GM21825 (cell line): ENCODE measurements at regions not wholly inside any gene's neighbourhood (a gene's known extent, or its start where the extent isn't known, plus 50 kb on each side); places are given as distances from the start of the nearest gene placed in this dataset.
"Not testable (repeated sequence)": the region's sequence is repeated elsewhere in the genome, so short reads cannot be mapped to it uniquely, and the experiment has no call there.

Source experiments
- ATAC-seq: cut with Tn5 transposase; IDR thresholded peaks from one replicate; pipeline ENCODE4 v1.9.1; 2021; ENCODE audit warnings: mild to moderate bottlenecking, moderate library complexity; ENCODE audit not compliant: unreplicated experiment

DNA sequence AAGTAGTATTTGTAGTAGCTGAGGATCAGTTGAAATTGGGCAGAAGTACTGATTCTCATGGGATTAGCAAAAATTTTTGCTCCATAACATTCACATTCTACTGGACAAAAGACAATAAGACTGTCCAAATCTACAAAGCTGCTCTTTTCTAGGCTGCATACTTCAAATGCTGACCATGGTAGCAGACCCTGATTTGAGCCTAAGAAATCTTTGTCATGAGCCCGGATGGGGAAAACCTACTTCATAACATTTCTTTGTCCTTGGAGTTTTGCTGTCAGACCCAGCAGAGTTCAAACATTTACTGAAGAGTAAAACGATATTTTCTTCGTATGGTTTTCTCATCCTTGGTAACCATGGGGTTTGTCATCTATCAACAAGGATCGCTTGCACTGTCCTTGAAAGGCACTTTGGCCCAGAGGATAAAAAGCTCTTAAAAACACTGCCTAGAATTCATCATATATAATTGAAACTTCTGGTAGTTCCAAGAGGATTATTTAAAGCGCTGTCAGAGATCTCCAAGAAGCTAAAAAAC lies 216.9 kb downstream of the CAVIN4 start:
- ATAC-seq = no peak

DNA sequence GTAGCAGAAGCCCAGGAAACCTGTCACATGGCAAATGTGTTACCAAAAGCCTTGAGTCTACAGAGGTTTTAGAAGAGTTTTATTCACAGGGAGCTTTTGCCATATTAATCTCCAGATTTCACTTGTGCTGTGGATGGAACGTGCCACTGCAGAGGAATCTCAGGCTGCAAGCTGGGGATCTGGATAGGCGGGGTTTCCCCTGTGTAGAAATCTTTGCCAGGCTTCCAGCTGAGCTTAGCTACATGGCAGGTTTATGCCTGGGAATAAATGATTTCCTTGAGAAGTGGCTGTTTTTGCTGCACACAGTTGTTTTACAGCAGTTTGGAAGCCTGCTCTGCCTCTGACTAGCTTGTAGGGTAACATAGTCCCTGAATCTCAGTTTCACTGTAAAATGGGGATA lies 224.6 kb upstream of the PLPPR1 start:
- no peak for ATAC-seq

DNA sequence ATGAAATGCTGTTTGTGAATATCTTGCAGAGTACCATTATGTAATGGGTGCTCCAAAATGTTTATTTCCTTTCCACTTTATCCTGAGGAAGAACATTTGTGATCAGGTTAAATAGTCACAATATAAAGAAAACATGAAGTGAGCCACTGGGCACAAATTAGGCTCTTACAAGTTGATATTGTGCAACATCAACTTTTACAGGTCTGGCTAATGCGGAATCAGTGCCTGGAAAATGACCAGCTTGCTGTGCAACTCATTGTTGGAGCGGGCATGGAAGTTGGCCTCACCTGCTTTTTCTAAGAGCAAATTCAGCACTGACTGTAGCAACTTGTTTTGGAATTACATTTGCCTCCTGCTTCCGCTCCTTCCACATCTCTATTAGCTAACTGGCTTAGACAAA lies 216.9 kb upstream of the PLPPR1 start:
- no peak for ATAC-seq

- ATAC-seq = no peak
Measured at GRCh38 chr9:100813871-100814270, 214.7 kb upstream of the PLPPR1 start.

GRCh38 chr9:100819980-100820379 lies 208.5 kb upstream of the PLPPR1 start:
- ATAC-seq = no peak

DNA sequence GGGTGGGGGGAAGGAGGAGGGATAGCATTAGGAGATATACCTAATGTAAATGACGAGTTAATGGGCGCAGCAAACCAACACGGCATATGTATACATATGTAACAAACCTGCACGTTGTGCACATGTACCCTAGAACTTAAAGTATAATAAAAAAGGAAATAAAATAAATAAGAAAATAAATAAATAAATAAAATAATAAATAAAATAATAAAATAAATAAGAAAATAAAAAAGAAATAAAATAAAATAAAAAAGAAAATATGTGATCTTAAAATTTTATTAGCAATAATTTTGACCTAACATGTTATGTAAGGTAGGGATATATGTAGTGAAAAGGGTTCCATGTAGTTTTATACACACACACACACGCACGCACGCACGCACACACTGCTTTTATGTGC lies 195.5 kb upstream of the PLPPR1 start:
- not testable (repeated sequence) for ATAC-seq

DNA sequence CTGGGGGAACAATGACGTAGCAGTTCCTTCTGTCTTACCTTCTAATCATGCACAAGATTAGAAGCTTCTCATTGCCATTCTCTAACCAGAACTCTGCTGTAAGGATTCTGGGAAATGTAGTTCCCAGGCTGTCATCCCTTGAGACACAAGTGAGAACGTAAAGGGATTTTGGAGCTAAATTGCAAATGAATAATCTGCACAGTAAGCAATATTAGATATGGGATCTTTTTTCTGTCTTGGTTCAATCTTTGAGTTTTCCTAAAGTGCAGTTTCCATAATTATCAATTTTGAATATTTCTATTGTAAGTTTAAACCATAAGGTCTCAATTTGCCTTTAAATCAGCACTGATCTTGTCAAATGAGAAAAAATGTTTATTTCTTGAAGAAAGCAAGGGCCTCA lies 189.7 kb upstream of the PLPPR1 start:
- ATAC-seq = no peak

DNA sequence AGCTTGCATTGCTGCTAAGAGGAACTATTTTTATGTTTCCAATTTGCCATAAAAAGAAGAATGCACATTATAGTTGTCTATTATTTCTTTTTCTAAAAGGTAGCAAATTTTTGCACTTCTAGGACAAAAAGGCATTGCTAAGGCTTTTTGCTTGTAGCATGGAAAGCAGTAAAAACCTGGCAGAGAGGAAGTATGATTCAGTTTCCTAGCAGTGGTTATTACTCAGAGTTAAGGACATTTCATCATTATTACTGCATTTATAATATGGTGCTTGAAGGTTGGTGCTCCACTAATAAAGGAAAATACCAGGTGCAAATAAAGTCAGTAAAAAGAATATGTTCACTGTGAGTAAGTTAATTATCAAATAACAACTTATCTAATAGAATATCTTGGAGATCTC lies 179.8 kb upstream of the PLPPR1 start:
- no peak for ATAC-seq

DNA sequence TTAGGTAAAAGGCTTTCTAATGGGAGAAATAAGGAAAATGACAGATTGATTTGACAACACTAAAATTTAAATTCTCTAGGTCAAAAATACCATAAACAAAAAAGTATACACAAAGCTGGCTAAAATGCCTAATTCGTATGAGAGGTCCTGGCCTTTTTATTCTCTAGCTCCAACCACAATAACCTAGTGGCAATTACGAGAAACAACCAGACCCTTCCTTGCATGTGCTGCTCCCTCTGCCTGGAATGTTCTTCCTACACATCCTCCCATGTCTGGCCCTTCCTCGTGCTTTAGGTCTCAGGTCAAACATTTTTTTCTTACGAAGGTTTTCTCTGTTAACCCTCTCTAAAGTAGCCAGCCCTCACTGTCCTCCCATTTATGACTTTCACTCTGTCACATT lies 176.4 kb upstream of the PLPPR1 start:
- no peak for ATAC-seq

DNA sequence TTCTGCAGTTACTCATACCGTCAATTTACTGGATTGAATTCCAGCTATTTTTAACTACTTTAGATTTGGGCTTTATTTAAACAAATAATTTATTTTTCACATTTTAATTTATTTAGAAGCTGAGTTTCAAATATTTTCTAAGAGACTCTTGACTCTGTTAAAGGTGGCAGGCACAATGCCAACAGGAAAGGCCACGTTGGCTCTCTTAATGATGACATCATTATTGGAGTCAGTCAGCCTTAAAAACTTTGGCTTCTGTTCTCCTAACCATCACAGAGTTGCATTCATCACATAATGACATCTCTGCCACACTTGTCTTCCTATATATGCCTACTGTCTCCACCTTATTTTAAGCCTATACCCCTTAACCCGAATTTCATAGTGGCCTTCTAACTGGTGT lies 172.3 kb upstream of the PLPPR1 start:
- no peak for ATAC-seq

DNA sequence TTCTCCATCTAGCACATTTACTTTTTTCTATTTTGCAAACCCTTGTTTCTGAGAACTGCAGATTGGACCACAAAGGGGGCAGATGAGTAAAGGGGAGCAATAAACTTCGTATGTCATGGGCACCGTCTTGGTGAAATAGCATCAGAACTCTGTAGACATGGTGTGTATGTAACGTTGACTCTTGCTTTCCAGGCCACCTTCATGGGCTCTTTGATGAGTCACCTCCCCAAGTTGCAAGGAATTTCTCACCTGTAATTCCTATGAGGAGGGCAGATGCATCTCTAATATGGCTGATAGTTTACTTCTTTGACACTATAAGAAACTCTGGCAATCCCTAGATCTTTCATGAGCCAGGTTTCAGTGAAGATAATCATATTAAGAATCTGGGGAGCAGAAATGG lies 163.4 kb upstream of the PLPPR1 start:
- ATAC-seq = no peak

DNA sequence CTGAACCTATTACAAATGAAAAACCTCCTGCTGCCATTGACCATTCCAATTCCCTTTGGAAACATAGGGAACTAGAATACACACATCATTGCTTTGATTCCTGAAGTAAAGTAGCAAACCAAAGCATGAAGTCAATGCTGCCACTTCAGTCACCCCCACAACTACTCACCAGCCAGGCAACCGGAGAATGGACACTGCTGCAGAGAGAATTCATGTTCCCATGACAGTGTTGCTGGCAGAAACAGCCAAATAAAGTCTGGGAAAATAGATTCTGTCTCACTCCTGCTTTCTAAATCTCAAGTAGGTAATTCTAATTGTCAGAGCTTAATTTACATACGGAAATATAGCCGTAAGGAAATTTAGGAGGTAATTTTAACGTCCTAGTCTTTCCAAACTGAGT lies 162.9 kb upstream of the PLPPR1 start:
- ATAC-seq = no peak

- ATAC-seq = no peak
Measured at GRCh38 chr9:100869326-100869725, 159.2 kb upstream of the PLPPR1 start.

- no peak for ATAC-seq
Measured at GRCh38 chr9:100879884-100880283, 148.6 kb upstream of the PLPPR1 start.

- ATAC-seq = no peak
Measured at GRCh38 chr9:100880284-100880683, 148.2 kb upstream of the PLPPR1 start.

DNA sequence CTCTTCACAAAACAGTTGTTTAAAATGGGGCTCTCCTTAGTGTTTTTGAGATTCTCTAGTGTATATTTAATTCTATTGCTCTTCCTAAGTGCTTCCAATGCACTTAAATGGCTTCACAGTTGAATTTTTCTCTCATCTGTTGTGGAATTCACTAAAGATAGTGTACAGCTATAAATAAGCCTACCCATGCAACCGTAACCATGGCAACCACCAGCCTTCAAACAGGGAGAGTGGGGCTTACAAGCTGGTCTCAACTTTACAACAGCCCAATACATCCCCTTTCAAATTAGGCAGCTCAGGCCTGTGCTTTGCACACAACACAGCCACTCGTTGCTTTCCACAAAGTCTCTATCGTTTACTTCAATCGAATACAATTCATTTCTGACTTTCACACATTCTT lies 144.0 kb upstream of the PLPPR1 start:
- ATAC-seq = no peak

- ATAC-seq = no peak
Measured at GRCh38 chr9:100890321-100890720, 138.2 kb upstream of the PLPPR1 start.

DNA sequence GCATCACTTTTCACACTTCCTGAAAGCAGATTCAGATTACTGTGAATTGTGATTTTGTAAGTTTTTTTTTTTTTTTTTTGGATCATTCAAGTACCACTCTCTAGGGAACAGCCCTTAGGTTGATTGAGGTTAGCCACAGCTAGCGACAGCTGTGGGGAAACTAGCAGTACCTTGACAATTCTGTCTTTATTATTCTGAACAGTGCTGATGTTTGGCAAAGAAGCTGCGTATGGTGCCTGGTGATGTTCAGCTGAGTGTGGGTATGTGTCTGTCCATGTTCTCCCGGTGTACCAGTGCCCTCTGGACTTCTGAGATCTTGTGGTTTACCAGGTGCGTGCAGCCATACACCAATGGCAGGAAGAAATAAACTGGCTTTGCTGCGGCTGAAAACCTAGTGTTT lies 117.3 kb upstream of the PLPPR1 start:
- ATAC-seq = no peak

GRCh38 chr9:100913257-100913656 lies 115.3 kb upstream of the PLPPR1 start:
- ATAC-seq = no peak

DNA sequence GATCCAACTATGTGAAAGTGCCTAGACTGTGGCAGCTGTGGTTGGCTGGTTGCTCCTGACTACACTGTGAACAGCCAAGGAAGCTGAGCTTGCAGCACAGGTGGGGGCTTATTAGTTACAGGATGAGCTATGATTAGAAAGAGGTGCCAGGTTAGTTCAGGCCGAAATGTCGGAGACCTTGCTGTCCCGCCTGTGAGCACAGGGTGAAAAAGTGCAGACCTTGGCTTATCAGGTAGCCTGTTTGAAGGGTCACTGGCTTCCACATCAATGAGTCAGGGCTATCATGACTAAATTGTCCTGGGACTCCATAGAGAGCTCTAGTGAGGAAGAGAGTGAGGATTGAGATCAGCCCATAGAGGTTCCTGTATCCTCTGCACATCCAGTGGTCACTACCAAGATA lies 114.3 kb upstream of the PLPPR1 start:
- ATAC-seq = no peak

- ATAC-seq = no peak
Measured at GRCh38 chr9:100919506-100919905, 109.0 kb upstream of the PLPPR1 start.

DNA sequence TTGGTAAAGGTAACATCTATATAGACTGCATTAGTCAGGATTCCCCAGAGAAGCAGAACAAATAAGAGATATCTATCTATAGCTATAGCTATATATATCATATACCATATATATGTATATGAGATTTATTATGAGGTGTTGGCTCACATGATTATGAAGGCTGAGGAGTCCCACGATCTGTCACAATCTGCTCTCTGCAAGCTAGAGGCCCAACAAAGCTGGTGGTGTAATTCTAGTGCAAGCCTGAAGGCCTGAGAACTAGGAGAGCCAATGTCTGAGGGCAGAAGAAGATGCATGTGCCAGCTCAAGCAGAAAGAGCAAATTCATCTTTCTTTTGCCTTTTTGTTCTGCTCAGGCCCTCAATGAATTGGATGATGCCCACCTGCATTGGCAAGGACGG lies 102.2 kb upstream of the PLPPR1 start:
- no peak for ATAC-seq

DNA sequence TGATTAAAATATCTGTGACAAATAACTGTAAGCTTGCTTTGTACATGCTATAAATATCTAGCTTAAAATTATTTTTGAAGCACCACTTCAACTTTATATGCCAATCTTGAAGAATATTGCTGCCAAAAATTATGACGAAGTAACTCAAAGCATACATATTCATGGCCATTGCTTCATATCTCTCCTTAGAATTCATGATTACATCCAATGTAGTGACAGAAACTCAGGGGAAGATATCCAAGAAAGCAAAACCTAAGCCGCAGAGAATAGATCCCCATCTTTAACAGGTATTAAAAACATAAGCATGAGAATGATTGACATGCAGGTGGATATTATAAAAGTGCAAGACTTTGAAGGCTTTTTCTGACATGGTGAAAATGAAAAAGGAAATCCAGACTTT lies 100.8 kb upstream of the PLPPR1 start:
- ATAC-seq = no peak

DNA sequence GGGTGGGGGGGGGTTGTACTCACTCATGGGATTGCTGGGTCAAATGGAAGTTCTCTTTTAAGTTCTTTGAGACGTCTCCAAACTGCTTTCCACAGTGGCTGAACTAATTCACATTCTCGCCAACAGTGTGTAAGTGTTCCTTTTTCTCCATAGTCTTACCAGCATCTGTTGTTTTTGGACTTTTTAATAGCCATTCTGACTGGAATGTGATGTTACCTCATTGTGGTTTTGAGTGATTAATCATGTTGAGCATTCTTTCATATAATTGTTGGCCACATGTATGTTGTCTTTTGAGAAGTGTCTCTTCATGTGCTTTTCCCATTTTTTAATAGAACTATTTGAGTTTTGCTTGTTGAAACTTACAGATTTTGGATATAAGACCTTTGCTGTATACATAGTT lies 94.9 kb upstream of the PLPPR1 start:
- no peak for ATAC-seq
